Stimulated activated naive B cell treated with anti-CD40 and anti-IgM and Interleukin-4, amounts not matched to agents 10 μg/mL and 1 μg/mL and 100 μg/mL, for 72 hours (primary cell): ENCODE measurements at regions not wholly inside any gene's neighbourhood (a gene's known extent, or its start where the extent isn't known, plus 50 kb on each side); places are given as distances from the start of the nearest gene placed in this dataset.
"Not testable (repeated sequence)": the region's sequence is repeated elsewhere in the genome, so short reads cannot be mapped to it uniquely, and the experiment has no call there.

Experiments
- ATAC-seq, 2 donors: fragments of 150-1000 bp; cut with Tn5 transposase; replicated peaks; 2 replicates each; pipeline ENCODE4 v1.10.0; 2021; ENCODE audit warnings: moderate library complexity in 1 of 2
- DNase-seq: peaks from one replicate; pipeline ENCODE4 v3.0.0; 2021
- H3K27ac Mint-ChIP-seq: one replicate; pipeline ENCODE4 v1.8.0; 2022; ENCODE audit warnings: mild to moderate bottlenecking, mixed read lengths
- H3K27me3 Mint-ChIP-seq, 2 donors: one replicate each; pipeline ENCODE4 v1.8.0; 2022; ENCODE audit warnings: mixed read lengths in 2 of 2
- H3K36me3 Mint-ChIP-seq, 2 donors: one replicate each; pipeline ENCODE4 v1.8.0; 2022; ENCODE audit warnings: mixed read lengths in 2 of 2, mild to moderate bottlenecking in 1 of 2
- H3K4me1 Mint-ChIP-seq, 2 donors: one replicate each; pipeline ENCODE4 v1.8.0; 2022; ENCODE audit warnings: mixed read lengths in 2 of 2, mild to moderate bottlenecking in 1 of 2
- H3K4me3 Mint-ChIP-seq, 2 donors: one replicate each; pipeline ENCODE4 v1.8.0; 2022; ENCODE audit warnings: mild to moderate bottlenecking in 2 of 2, mixed read lengths in 2 of 2, moderate library complexity in 1 of 2
- H3K9me3 Mint-ChIP-seq, 2 donors: one replicate each; pipeline ENCODE4 v1.8.0; 2022; ENCODE audit warnings: mixed read lengths in 2 of 2, mild to moderate bottlenecking in 1 of 2

DNA sequence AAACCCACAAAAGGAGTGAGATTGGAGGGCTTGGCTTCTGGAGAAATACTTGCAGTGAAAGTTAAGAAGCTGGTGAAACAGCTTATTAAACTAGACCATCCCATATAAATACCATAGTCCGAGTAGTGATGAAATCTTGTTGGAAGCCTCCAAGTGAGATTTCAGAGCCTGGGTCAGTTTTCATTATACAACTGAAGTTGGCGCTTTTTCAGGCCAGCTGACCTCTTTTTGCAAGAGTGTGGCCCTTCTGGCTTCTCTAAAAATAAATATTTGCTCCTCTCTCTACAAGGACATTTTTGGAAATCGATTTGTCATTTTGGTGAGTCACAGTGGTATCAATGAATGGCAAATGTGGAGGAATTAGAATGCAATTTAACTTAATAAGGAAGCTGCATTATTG, 51.2 kb upstream of the THRB start:
- Mint-ChIP-seq H3K27ac (no peak overlapping the region), H3K4me1 (peaks cover 7 to 18% of the 10 kb centered on the region in 2 donors), H3K36me3 (no peaks in the 10 kb centered on the region), H3K4me3 (no peak overlapping the region), H3K9me3 (no peaks in the 10 kb centered on the region), H3K27me3 (peaks cover 0 to 4% of the 10 kb centered on the region in 2 donors)
- no peak for ATAC-seq
- DNase-seq = no peak

- DNase-seq (no peak), ATAC-seq (no peak)
- Mint-ChIP-seq H3K4me3 (no peak overlapping the region), H3K9me3 (no peaks in the 10 kb centered on the region), H3K27me3 (no peaks in the 10 kb centered on the region), H3K4me1 (peaks cover 1 to 11% of the 10 kb centered on the region in 2 donors), H3K36me3 (no peaks in the 10 kb centered on the region), H3K27ac (no peak overlapping the region)
These were observed 53.6 kb upstream of the THRB start for GRCh38 chr3:24548278-24548677.

- Mint-ChIP-seq H3K9me3 (no peaks in the 10 kb centered on the region), H3K4me3 (no peak overlapping the region), H3K27ac (no peak overlapping the region), H3K36me3 (no peaks in the 10 kb centered on the region), H3K4me1 (peaks cover 1 to 11% of the 10 kb centered on the region in 2 donors), H3K27me3 (peaks cover under 1 to 2% of the 10 kb centered on the region in 2 donors)
- DNase-seq (no peak), ATAC-seq (no peak)
These were observed 55.9 kb upstream of the THRB start for GRCh38 chr3:24550588-24550987.

DNA sequence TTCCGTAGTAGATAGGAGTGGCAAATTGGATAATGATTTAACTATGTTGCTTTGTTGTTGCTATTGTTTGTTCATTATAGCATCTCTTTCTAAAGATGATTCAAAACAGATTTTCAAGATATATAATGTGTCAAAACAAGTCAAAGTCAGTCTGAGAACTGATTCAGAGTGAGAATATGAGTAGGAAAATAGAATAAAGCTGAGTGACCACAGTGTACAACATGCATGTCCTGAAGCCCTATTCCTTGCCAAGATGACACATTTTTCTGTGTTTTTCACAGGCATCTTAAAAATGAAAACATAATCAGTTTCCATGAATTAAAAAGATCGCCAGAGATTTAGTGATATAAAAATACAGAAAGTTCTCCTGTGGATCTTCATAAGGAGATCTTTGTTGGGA, 57.0 kb upstream of the THRB start:
- no peak overlapping the region for H3K27ac Mint-ChIP-seq
- no peak overlapping the region for H3K4me3 Mint-ChIP-seq
- no peaks in the 10 kb centered on the region for H3K36me3 Mint-ChIP-seq
- DNase-seq (no peak), ATAC-seq (no peak)
- peaks cover 1 to 8% of the 10 kb centered on the region in 2 donors for H3K4me1 Mint-ChIP-seq
- H3K27me3 Mint-ChIP-seq = peaks cover 8 to 9% of the 10 kb centered on the region in 2 donors
- H3K9me3 Mint-ChIP-seq = no peaks in the 10 kb centered on the region

- Mint-ChIP-seq H3K4me1 (no peaks in the 10 kb centered on the region), H3K4me3 (no peak overlapping the region), H3K36me3 (no peaks in the 10 kb centered on the region), H3K9me3 (peaks cover 0 to 1% of the 10 kb centered on the region in 2 donors), H3K27ac (no peak overlapping the region), H3K27me3 (peaks cover 11 to 13% of the 10 kb centered on the region in 2 donors)
- peak; percentile 54 to 81 for ATAC-seq
- DNase-seq = no peak
These were observed 68.2 kb upstream of the THRB start for GRCh38 chr3:24562895-24563294.

DNA sequence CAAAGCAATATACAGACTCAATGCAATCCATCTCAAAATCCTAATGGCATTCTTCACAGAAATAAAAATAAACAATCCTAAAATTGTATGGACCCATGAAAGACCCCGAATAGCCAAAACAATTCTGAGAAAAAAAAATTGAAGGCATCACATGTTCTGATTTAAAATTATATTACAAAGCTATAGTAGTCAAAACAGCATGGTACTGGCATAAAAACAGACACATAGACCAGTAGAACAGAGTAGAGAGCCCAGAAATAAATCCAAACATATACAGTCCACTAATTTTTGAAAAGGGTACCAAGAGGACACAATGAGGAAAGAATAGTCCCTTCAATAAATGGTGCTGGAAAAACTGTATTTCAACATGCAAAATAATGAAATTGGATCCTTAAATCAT, 70.4 kb upstream of the THRB start:
- Mint-ChIP-seq H3K4me3 (no peak overlapping the region), H3K36me3 (no peaks in the 10 kb centered on the region), H3K4me1 (no peaks in the 10 kb centered on the region), H3K27ac (no peak overlapping the region), H3K27me3 (peaks cover 14 to 28% of the 10 kb centered on the region in 2 donors), H3K9me3 (peaks cover 0 to 3% of the 10 kb centered on the region in 2 donors)
- ATAC-seq (no peak), DNase-seq (no peak)

- Mint-ChIP-seq H3K4me1 (no peaks in the 10 kb centered on the region), H3K36me3 (no peaks in the 10 kb centered on the region), H3K4me3 (no peak overlapping the region), H3K27ac (no peak overlapping the region), H3K9me3 (peaks cover 0 to 3% of the 10 kb centered on the region in 2 donors), H3K27me3 (peaks cover 14 to 29% of the 10 kb centered on the region in 2 donors)
- ATAC-seq = no peak
- no peak for DNase-seq
These were observed 71.0 kb upstream of the THRB start for GRCh38 chr3:24565656-24566055.

GRCh38 chr3:24566927-24567326, 72.3 kb upstream of the THRB start:
- peaks cover 14 to 29% of the 10 kb centered on the region in 2 donors for H3K27me3 Mint-ChIP-seq
- peaks cover 9 to 10% of the 10 kb centered on the region in 2 donors for H3K9me3 Mint-ChIP-seq
- H3K4me3 Mint-ChIP-seq = no peak overlapping the region
- DNase-seq (no peak), ATAC-seq (no peak)
- no peaks in the 10 kb centered on the region for H3K36me3 Mint-ChIP-seq
- H3K4me1 Mint-ChIP-seq = no peaks in the 10 kb centered on the region
- H3K27ac Mint-ChIP-seq = no peak overlapping the region

DNA sequence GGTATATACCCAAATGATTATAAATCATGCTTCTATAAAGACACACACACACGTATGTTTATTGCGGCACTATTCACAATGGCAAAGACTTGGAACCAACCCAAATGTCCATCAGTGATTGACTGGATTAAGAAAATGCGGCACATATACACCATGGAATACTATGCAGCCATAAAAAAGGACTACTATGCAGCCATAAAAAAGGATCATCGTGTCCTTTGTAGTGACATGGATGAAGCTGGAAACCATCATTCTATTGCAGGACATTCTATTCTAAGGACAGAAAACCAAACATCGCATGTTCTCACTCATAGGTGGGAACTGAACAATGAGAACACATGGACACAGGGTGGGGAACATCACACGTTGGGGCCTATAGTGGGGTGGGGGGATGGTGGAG, 77.8 kb upstream of the THRB start:
- not testable (repeated sequence) for H3K36me3 Mint-ChIP-seq, H3K9me3 Mint-ChIP-seq, H3K4me1 Mint-ChIP-seq

GRCh38 chr3:24573576-24573975, 78.9 kb upstream of the THRB start:
- ATAC-seq (no peak), DNase-seq (no peak)
- Mint-ChIP-seq H3K9me3 (peaks cover 7 to 10% of the 10 kb centered on the region in 2 donors), H3K27ac (no peak overlapping the region), H3K4me1 (no peaks in the 10 kb centered on the region), H3K36me3 (no peaks in the 10 kb centered on the region), H3K4me3 (no peak overlapping the region), H3K27me3 (peaks cover 0 to 16% of the 10 kb centered on the region in 2 donors)

More for the DNA sequence above, 77.8 kb upstream of the THRB start:
- H3K27ac Mint-ChIP-seq, ATAC-seq, H3K4me3 Mint-ChIP-seq, DNase-seq: not testable (repeated sequence)
- H3K27me3 Mint-ChIP-seq = peaks cover 6 to 16% of the 10 kb centered on the region in 2 donors

DNA sequence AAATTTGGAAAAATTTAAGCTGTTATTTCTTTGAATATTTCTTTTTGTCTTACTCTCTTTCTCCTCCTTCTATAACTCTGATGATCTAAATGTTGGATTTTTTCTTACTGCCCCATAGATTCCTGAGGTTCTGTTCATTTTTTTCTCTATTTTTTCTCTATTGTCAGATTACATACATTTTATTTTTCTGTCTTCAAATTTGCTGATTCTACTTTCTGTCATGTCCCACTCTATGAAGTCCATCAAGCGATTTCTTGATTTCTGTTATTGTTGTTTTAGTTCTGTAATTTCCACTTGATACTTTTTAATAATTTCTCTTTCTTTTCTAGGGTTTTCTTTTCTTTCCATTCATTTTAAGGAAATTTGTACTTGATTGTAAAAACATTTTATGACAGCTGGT, 83.7 kb upstream of the THRB start:
- H3K27ac Mint-ChIP-seq = no peak overlapping the region
- no peak for DNase-seq
- H3K9me3 Mint-ChIP-seq = no peaks in the 10 kb centered on the region
- H3K36me3 Mint-ChIP-seq = no peaks in the 10 kb centered on the region
- no peaks in the 10 kb centered on the region for H3K4me1 Mint-ChIP-seq
- peaks cover 0 to 5% of the 10 kb centered on the region in 2 donors for H3K27me3 Mint-ChIP-seq
- ATAC-seq = no peak
- H3K4me3 Mint-ChIP-seq = no peak overlapping the region

GRCh38 chr3:24578951-24579421, 84.3 kb upstream of the THRB start:
- H3K27ac Mint-ChIP-seq = no peak overlapping the region
- ATAC-seq (no peak), DNase-seq (no peak)
- H3K36me3 Mint-ChIP-seq = no peaks in the 10 kb centered on the region
- H3K9me3 Mint-ChIP-seq = no peaks in the 10 kb centered on the region
- H3K4me3 Mint-ChIP-seq = no peak overlapping the region
- H3K4me1 Mint-ChIP-seq = no peaks in the 10 kb centered on the region
- H3K27me3 Mint-ChIP-seq = peaks cover 0 to 5% of the 10 kb centered on the region in 2 donors

- H3K27ac Mint-ChIP-seq = no peak overlapping the region
- H3K4me1 Mint-ChIP-seq = no peaks in the 10 kb centered on the region
- H3K4me3 Mint-ChIP-seq = no peak overlapping the region
- no peaks in the 10 kb centered on the region for H3K9me3 Mint-ChIP-seq
- H3K36me3 Mint-ChIP-seq = no peaks in the 10 kb centered on the region
- peaks cover 10 to 14% of the 10 kb centered on the region in 2 donors for H3K27me3 Mint-ChIP-seq
- DNase-seq = no peak
- no peak for ATAC-seq
These were observed 88.1 kb upstream of the THRB start for GRCh38 chr3:24582431-24583403.

GRCh38 chr3:24586920-24587319, 92.3 kb upstream of the THRB start:
- no peak for ATAC-seq
- Mint-ChIP-seq H3K9me3 (no peaks in the 10 kb centered on the region), H3K36me3 (no peaks in the 10 kb centered on the region), H3K27ac (no peak overlapping the region), H3K4me1 (peaks cover 7 to 15% of the 10 kb centered on the region in 2 donors), H3K4me3 (no peak overlapping the region), H3K27me3 (peaks cover 15 to 17% of the 10 kb centered on the region in 2 donors)
- DNase-seq = no peak
